Stimulated activated naive CD4-positive, alpha-beta T cell treated with Interleukin-2 at 50 U/mL for 16 hours (primary cell): ENCODE measurements at regions not wholly inside any gene's neighbourhood (a gene's known extent, or its start where the extent isn't known, plus 50 kb on each side); places are given as distances from the start of the nearest gene placed in this dataset.

Source experiments
- DNase-seq: peaks from one replicate; lab custom pipeline; 2025; lab: John Stamatoyannopoulos, UW

GRCh38 chr14:66072190-66073084 is 413.7 kb upstream of the CCDC196 start:
- no peak for DNase-seq

GRCh38 chr14:66074537-66074936 is 411.6 kb upstream of the CCDC196 start:
- DNase-seq: no peak

- no peak for DNase-seq
Measured at GRCh38 chr14:66076176-66076575, 410.0 kb upstream of the CCDC196 start.

GRCh38 chr14:66078006-66078405 is 408.2 kb upstream of the CCDC196 start:
- no peak for DNase-seq

GRCh38 chr14:66081594-66082376 is 404.4 kb upstream of the CCDC196 start:
- DNase-seq: no peak

GRCh38 chr14:66085224-66085623 is 400.9 kb upstream of the CCDC196 start:
- no peak for DNase-seq

GRCh38 chr14:66085665-66086064 is 400.5 kb upstream of the CCDC196 start:
- DNase-seq: no peak

- no peak for DNase-seq
Measured at GRCh38 chr14:66087231-66087630, 398.9 kb upstream of the CCDC196 start.

- no peak for DNase-seq
Measured at GRCh38 chr14:66088656-66089055, 397.5 kb upstream of the CCDC196 start.

GRCh38 chr14:66092206-66092605 is 394.0 kb upstream of the CCDC196 start:
- no peak for DNase-seq

- DNase-seq: no peak
Measured at GRCh38 chr14:66092748-66093147, 393.4 kb upstream of the CCDC196 start.

- DNase-seq: no peak
Measured at GRCh38 chr14:66094001-66094727, 392.0 kb upstream of the CCDC196 start.

- no peak for DNase-seq
Measured at GRCh38 chr14:66099451-66099850, 386.7 kb upstream of the CCDC196 start.

- no peak for DNase-seq
Measured at GRCh38 chr14:66099931-66100330, 386.2 kb upstream of the CCDC196 start.

- no peak for DNase-seq
Measured at GRCh38 chr14:66101662-66102061, 384.5 kb upstream of the CCDC196 start.

GRCh38 chr14:66104486-66104885 is 381.7 kb upstream of the CCDC196 start:
- DNase-seq: no peak

- DNase-seq: no peak
Measured at GRCh38 chr14:66105815-66106214, 380.4 kb upstream of the CCDC196 start.

- no peak for DNase-seq
Measured at GRCh38 chr14:66109426-66109825, 376.7 kb upstream of the CCDC196 start.

- DNase-seq: no peak
Measured at GRCh38 chr14:66111891-66112290, 374.3 kb upstream of the CCDC196 start.

- DNase-seq: no peak
Measured at GRCh38 chr14:66114071-66114470, 372.1 kb upstream of the CCDC196 start.

- DNase-seq: no peak
Measured at GRCh38 chr14:66115740-66116502, 370.2 kb upstream of the CCDC196 start.

GRCh38 chr14:66116732-66117131 is 369.4 kb upstream of the CCDC196 start:
- no peak for DNase-seq
